RCC 7860 (cell line): ENCODE measurements at regions not wholly inside any gene's neighbourhood (a gene's known extent, or its start where the extent isn't known, plus 50 kb on each side); places are given as distances from the start of the nearest gene placed in this dataset.

Experiments used
- DNase-seq: peaks from one replicate; pipeline ENCODE4 v3.0.0-alpha.2; 2015; ENCODE audit warnings: low spot score
- FAIRE-seq: peaks from 2 replicates; lab custom pipeline; 2012; peaks lifted over from hg19 to GRCh38; lab: Jason Lieb, UNC

GRCh38 chr11:116485425-116485824 lies 287.4 kb downstream of the BUD13 start:
- no peak for DNase-seq
- FAIRE-seq = no peak

GRCh38 chr11:116482716-116483115 lies 290.1 kb downstream of the BUD13 start:
- no peak for DNase-seq
- FAIRE-seq = no peak

- DNase-seq (no peak), FAIRE-seq (no peak)
Measured at GRCh38 chr11:116481126-116481675, 291.6 kb downstream of the BUD13 start.

GRCh38 chr11:116478669-116479668 lies 293.8 kb downstream of the BUD13 start:
- no peak for DNase-seq
- FAIRE-seq = no peak

GRCh38 chr11:116478205-116478604 lies 294.6 kb downstream of the BUD13 start:
- FAIRE-seq (no peak), DNase-seq (no peak)

GRCh38 chr11:116473790-116474346 lies 298.9 kb downstream of the BUD13 start:
- DNase-seq (no peak), FAIRE-seq (no peak)

GRCh38 chr11:116473206-116473769 lies 299.5 kb downstream of the BUD13 start:
- no peak for DNase-seq
- no peak for FAIRE-seq

GRCh38 chr11:116472651-116473050 lies 300.1 kb downstream of the BUD13 start:
- DNase-seq (no peak), FAIRE-seq (no peak)

- DNase-seq (no peak), FAIRE-seq (no peak)
Measured at GRCh38 chr11:116471608-116472256, 301.1 kb downstream of the BUD13 start.

- DNase-seq (no peak), FAIRE-seq (no peak)
Measured at GRCh38 chr11:116468699-116469098, 304.1 kb downstream of the BUD13 start.

- DNase-seq (no peak), FAIRE-seq (no peak)
Measured at GRCh38 chr11:116467823-116468222, 305.0 kb downstream of the BUD13 start.

- FAIRE-seq (no peak), DNase-seq (no peak)
Measured at GRCh38 chr11:116466801-116467200, 306.0 kb downstream of the BUD13 start.

- DNase-seq (no peak), FAIRE-seq (no peak)
Measured at GRCh38 chr11:116466191-116466590, 306.6 kb downstream of the BUD13 start.

GRCh38 chr11:116465056-116465455 lies 307.7 kb downstream of the BUD13 start:
- DNase-seq (no peak), FAIRE-seq (no peak)

GRCh38 chr11:116461789-116462188 lies 311.0 kb downstream of the BUD13 start:
- DNase-seq = no peak
- no peak for FAIRE-seq

- FAIRE-seq (no peak), DNase-seq (no peak)
Measured at GRCh38 chr11:116460156-116460920, 312.4 kb downstream of the BUD13 start.

- no peak for FAIRE-seq
- no peak for DNase-seq
Measured at GRCh38 chr11:116459185-116460045, 313.4 kb downstream of the BUD13 start.

GRCh38 chr11:116458546-116458945 lies 314.2 kb downstream of the BUD13 start:
- FAIRE-seq = no peak
- no peak for DNase-seq

GRCh38 chr11:116457336-116458007 lies 315.3 kb downstream of the BUD13 start:
- DNase-seq = no peak
- FAIRE-seq = no peak
